GM18498 (cell line): ENCODE measurements at regions not wholly inside any gene's neighbourhood (a gene's known extent, or its start where the extent isn't known, plus 50 kb on each side); places are given as distances from the start of the nearest gene placed in this dataset.

Experiments used
- ATAC-seq: cut with Tn5 transposase; IDR thresholded peaks from one replicate; pipeline ENCODE4 v1.9.1; 2021; ENCODE audit warnings: mild to moderate bottlenecking, moderate library complexity; ENCODE audit not compliant: unreplicated experiment

DNA sequence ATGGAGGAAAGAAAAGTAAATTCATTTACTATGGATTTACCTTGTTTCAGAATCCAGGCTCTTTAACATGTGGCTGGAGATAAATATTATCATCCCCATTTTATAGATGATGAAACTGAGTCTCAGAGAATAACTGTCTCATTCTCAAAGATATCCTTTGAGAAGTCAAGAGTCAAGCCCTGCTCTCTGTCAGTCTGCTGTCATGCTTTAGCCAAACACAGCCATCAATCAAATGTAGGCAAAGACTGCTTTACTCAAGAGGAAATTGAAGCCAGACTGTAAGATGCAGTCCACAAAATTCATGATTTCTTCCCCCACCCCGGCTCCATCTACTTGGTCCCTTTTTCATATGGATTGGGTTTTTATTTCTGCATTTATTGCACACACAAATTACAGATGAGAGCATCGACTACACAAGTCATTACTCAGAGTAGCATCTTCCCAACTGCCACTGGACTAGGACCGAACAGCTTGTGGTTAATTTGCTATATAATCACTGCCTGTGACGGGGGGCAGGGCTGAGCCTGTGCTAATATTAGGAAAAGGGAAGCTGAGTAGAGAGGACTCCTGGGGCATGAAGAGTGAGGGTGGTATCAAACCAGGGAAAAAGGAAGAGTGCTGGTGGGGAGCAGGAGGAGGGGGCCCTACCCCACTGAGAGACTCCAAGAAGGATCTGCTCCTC, 102.7 kb upstream of the TOP1 start:
- no peak for ATAC-seq

- ATAC-seq, result no peak
Measured at GRCh38 chr20:40926928-40927327, 101.7 kb upstream of the TOP1 start.

GRCh38 chr20:40930561-40930960, 98.1 kb upstream of the TOP1 start:
- no peak for ATAC-seq

DNA sequence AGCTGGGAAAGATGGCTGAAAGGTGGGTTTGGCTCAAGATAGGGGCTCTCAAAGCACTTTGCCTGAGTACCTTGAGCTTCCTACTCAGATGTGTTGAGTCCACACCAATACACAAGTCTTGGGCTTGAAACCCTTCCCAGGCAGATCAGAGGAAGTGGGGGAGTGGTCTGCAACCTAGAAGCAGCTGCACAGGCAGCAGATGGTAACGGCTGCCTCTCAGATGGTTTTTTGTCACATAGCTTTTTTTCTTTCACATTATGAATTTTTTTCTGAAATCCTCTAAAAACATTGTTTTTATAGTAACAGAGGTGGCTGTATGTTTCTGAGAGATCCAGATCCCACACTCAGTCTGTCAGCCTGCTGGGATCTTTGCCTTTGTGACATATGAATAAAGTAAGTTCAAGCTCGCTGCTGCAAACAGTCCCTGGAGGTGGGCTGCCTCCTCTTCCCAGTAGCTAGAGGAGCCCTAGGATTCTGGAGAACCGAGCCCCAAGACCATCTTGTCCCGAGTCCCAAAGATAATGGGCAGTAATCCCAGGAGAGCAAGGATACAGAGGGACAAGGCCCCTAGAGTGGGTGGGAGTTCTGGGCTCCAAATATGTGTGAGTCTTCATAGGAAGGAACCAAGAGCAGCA, 97.1 kb upstream of the TOP1 start:
- no peak for ATAC-seq

GRCh38 chr20:40932436-40932835, 96.2 kb upstream of the TOP1 start:
- no peak for ATAC-seq

- ATAC-seq, result no peak
Measured at GRCh38 chr20:40933758-40934157, 94.9 kb upstream of the TOP1 start.

DNA sequence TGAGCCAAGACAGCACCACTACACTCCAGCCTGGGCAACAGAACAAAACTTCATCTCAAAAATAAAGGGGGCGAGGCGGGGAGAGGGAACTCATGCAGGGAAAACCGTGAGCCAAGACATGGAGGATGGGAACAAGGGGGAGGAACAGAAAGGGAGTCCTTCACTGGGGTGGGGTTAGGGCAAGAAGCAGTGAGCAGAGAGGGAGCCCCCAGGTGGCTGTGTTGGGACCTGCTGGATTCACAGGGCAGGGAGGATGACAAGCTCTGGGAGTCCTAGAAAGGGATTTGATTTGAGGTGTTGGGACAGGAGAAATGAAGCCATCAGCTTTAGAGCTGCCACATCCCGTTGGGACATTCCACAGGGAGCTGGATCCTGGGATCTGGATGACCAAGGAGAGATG, 90.6 kb upstream of the TOP1 start:
- ATAC-seq, result no peak

DNA sequence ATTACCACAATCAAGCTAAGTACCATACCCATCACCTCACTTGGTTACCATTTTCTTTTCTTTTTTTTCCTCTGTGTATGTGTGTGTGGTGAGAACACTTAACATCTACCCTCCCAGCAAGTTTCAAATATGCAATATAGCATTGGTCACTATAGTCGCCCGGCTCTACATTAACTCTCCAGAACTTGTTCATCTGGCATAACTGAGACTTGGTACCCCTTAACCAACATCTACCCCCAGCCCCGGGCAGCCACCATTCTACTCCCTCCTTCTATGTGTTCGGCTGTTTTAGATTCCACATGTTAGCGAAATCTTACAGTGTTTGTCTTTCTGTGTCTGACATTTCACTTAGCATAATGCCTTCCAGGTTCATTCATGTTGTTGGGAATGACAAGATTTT, 89.0 kb upstream of the TOP1 start:
- ATAC-seq, result no peak

- no peak for ATAC-seq
Measured at GRCh38 chr20:40941133-40941610, 87.5 kb upstream of the TOP1 start.

GRCh38 chr20:40942006-40942405, 86.6 kb upstream of the TOP1 start:
- no peak for ATAC-seq

DNA sequence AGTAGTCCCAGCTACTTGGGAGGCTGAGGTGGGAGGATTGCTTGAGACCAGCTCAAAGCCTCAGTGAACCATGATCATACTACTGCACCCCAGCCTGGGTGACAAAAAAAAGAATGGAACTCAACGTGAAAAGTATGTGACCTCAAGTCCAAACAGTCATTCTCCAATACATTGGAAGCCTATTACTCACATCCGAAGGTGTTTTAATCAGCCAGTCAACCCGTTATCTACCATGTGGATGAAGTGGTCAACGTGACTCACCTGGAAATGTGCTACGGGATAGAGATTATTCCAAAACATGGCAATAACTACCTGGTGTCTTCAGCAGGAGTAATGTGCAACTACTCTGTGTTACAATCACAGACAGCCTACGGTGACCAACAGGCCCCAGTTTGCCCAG, 85.8 kb upstream of the TOP1 start:
- no peak for ATAC-seq

DNA sequence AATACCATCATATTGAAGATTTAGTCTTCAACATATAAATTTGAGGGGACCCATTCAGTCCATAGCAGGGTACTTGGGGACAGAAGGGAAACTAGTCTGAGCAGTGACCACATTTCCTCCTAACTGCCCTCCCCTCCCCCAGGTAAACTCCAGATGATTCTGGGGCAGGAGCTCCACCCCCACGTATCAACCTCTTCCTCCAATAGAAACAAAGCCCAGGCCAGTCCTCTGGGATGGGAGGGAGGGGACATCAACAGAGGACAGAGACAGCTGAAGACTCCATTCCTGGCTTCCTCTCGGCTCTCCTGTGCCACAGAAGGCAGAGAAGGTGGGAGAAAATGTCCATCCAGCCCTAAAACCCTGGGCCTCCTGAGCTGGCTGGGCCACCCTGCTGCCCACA, 85.0 kb upstream of the TOP1 start:
- ATAC-seq, result no peak

DNA sequence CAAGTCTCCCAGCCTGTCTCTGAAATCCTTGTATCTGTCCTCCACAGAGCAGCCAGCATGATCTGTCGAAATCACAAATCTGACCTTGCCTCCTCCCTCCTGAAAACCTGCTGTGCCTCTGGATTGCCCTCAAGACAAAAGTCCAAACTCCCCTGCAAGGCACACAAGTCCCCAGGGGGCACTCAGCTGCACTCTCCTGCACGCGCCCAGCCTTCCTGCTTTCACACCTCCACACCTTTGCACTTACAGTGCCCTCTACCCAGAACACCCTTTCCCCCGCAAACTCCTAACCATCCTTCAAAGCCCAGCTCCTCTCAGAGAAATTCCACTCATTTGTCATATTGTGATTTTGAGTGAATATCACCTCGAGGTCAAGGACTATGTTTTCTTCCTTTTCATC, 83.4 kb upstream of the TOP1 start:
- ATAC-seq, result no peak

GRCh38 chr20:40945754-40946450, 82.7 kb upstream of the TOP1 start:
- ATAC-seq, result no peak

- no peak for ATAC-seq
Measured at GRCh38 chr20:40946451-40946850, 82.2 kb upstream of the TOP1 start.

DNA sequence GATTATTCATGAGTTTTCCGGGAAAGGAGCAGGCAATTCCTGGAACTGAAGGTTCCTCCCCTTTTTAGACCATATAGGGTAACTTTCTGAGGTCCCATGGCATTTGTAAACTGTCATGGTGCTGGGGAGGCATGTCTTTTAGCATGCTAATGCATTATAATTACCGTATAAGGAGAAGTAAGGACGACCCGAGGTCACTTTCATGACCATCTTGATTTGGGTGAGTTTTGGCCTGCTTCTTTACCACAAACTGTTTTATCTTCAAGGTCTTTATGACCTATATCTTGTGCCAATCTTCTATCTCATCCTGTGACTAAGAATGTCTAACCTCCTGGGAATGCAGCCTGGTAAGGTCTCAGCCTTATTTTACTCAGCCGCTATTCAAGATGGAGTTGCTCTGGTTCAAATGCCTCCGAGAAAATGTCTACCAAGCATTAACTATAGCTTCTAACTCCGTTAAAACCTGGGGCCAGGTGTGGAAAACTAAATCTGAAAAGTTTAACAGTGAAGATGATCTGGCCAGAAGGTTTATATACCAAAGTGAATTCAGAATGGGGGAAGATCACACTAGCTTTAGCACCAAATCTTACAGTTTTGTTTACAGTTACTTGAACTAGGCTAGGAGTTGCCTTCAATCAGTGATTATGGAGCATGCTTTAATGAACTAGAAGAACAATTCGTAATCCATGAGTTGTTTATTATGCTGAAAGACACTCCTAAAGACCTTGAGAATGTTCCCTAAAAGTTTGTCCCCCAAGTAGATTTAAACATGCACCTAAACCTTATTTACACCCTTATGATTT, 80.0 kb upstream of the TOP1 start:
- no peak for ATAC-seq

GRCh38 chr20:40949346-40949745, 79.3 kb upstream of the TOP1 start:
- ATAC-seq, result no peak

GRCh38 chr20:40952136-40952535, 76.5 kb upstream of the TOP1 start:
- no peak for ATAC-seq

DNA sequence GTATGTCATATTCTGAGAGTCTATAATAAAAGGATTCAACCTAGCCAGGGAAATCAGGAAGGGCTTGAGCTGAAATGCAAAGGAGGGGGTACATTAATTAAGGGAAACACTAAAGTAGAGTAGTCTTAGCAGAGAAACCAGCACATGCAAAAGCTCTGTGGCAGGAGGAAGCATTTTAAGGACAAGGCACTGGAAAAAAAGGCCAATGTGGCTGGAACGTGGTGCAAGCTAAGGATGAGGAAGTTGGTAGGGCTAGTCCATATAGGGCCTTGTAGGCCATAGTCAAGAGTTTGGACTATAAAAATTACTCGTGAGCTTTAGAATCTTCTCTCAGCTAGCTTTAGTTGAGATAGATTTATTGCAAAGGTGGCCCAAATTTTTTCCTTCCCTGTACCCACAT, 75.2 kb upstream of the TOP1 start:
- ATAC-seq, result no peak

GRCh38 chr20:40953856-40954255, 74.8 kb upstream of the TOP1 start:
- no peak for ATAC-seq

DNA sequence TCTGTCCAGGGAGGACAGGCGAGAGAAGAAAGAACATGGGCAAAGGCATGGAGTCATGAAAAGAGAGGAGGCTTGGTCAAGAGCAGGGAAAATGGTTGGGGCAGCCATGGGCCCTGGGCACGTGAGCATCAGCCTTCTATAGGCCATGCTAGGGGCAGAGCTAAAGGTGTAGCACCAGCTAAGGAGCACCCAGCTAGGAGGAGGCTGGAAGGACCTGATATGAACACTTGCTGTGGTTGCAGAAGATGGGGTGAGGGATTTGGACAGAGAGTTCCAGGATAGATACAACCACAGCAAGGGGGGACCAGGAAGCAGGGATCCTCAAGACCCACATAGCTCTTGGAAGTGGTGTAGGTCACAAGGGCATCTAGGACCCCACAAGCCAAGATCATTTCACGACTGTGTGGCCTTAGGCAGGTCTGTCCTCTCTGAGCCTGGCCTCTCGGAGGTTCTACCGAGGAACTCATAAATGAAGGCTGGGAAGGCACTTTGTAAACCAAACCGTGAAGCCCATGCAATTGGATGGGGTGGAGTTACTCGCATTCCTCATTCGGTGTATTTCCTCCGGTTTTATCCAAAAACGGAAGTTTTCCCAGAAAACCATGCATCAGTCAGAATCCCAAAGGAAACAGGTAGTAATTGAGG, 74.0 kb upstream of the TOP1 start:
- ATAC-seq, result no peak
